Esophagus muscularis mucosa (tissue), 3 donors: ENCODE measurements at regions not wholly inside any gene's neighbourhood (a gene's known extent, or its start where the extent isn't known, plus 50 kb on each side); places are given as distances from the start of the nearest gene placed in this dataset.

Experiments
- small RNA-seq, 3 donors: library from RNA; depleted of rRNA; stranded (forward); fragments of <200 nt; gene quantifications; one replicate each; pipeline ENCODE3, GENCODE V24; 2016

Small RNA genes lying in the stretch of these regions (small RNA-seq; reads per million reads assigned to genes)
- 0 reads per million in 3 donors for gene AC114755.3
